ENCODE measurements at regions not wholly inside any gene's neighbourhood (a gene's known extent, or its start where the extent isn't known, plus 50 kb on each side); places are given as distances from the start of the nearest gene placed in this dataset.

- TF ChIP-seq POLR2A (IDR thresholded peaks at IDR 0.05) (no peak), CTCF (IDR thresholded peaks at IDR 0.05) (no peak)
These were observed 2535.1 kb downstream of the ARAP2 start for GRCh38 chr4:33709247-33709646.
